Body of pancreas (tissue), 4 donors: ENCODE measurements at regions not wholly inside any gene's neighbourhood (a gene's known extent, or its start where the extent isn't known, plus 50 kb on each side); places are given as distances from the start of the nearest gene placed in this dataset.

ENCODE experiments used
- ATAC-seq: fragments of 150-250 bp; one replicate; pipeline ENCODE4 v1.9.1; 2016
- DNase-seq, 4 donors: peaks; one replicate each; pipeline ENCODE4 v3.0.0-alpha.2; 2019
- H3K27ac ChIP-seq, 4 donors: fragments of 200-600 bp; sonication (generic); 1 replicate in 3 of 4; 2 replicates in 1 of 4; pipeline versions ENCODE4 v1.5.1 to v1.6.1; 2016 to 2019; ENCODE audit warnings: mild to moderate bottlenecking in 1 of 4, mixed read lengths in 1 of 4, moderate library complexity in 1 of 4
- H3K27me3 ChIP-seq, 2 donors: fragments of 200-600 bp; sonication (generic); one replicate each; pipeline ENCODE4 v1.6.0; 2016; ENCODE audit warnings: mild to moderate bottlenecking in 1 of 2
- H3K36me3 ChIP-seq, 2 donors: fragments of 200-600 bp; sonication (generic); replicated peaks in 1 of 2; 2 replicates each; pipeline ENCODE4 v1.5.1; 2016; ENCODE audit warnings: low read depth in 2 of 2; ENCODE audit not compliant: insufficient read depth in 1 of 2
- H3K4me1 ChIP-seq: fragments of 200-600 bp; sonication (generic); one replicate; pipeline ENCODE4 v1.6.0; 2016
- H3K4me3 ChIP-seq, 2 donors: fragments of 200-600 bp; sonication (generic); 1 replicate in 1 of 2; 2 replicates in 1 of 2; pipeline ENCODE4 v1.5.1; 2016 to 2019
- H3K9me3 ChIP-seq, 3 donors: fragments of 200-600 bp; sonication (generic); 1 replicate in 2 of 3; 2 replicates in 1 of 3; pipeline ENCODE4 v1.5.1; 2016
- CTCF ChIP-seq, 7 experiments: fragments of 450-650 bp in 4 of 7; fragments of 200-600 bp in 3 of 7; sonication (generic) in 3 of 7; IDR thresholded peaks; one replicate each; pipeline ENCODE4 v1.5.1; 2016 to 2019; ENCODE audit warnings: antibody characterized with exemption in 7 of 7
- POLR2A ChIP-seq, 3 donors: fragments of 450-650 bp; IDR thresholded peaks; one replicate each; pipeline ENCODE4 v1.6.1; 2016; ENCODE audit warnings: antibody characterized with exemption in 3 of 3, mild to moderate bottlenecking in 2 of 3
- WGBS, 2 donors: methylation state at CpG; one replicate each; pipeline ENCODE4 v1.1.5; 2017; 5-methylcytosine and 5-hydroxymethylcytosine counted together
- intact Hi-C: fragments of 100-400 bp; cut with DNase I; formaldehyde crosslinking; loops from one replicate; pipeline ENCODE4 v1.15.1; 2023

- Histone ChIP-seq H3K4me3 (no peak overlapping the region), H3K27me3 (no peaks in the 10 kb centered on the region), H3K4me1 (no peaks in the 10 kb centered on the region), H3K9me3 (no peaks in the 10 kb centered on the region), H3K36me3 (no peaks in the 10 kb centered on the region), H3K27ac (no peak overlapping the region)
- intact Hi-C loops: no loop called here
- ATAC-seq (no peak), DNase-seq (no peak)
- no peak for TF ChIP-seq CTCF (IDR thresholded peaks at IDR 0.05)
- TF ChIP-seq POLR2A (IDR thresholded peaks at IDR 0.05): no peak
Observed at GRCh38 chr10:83647526-83647925, 491.8 kb upstream of the GHITM start.

DNA sequence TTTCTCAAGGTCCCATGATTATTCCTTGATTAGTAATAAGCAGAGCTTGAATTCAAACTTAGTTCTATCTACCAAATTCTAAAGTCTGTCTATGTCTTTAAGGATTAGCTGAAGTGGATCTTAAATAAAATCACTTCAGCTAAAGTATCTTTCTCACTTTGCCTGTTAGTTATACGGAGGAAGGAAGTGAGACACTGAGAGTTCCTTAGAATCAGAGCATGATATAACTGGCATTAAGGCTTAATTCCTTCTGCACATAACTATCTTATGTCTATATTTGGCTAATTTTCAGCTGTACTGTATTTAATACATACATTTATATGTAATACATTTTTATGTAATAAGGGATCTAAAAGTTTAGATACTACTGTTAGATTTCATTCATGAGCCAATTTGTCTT lies 491.1 kb upstream of the GHITM start:
- no peaks in the 10 kb centered on the region for H3K36me3 ChIP-seq
- H3K4me3 ChIP-seq: no peak overlapping the region
- H3K4me1 ChIP-seq: no peaks in the 10 kb centered on the region
- intact Hi-C loops: no loop called here
- no peak overlapping the region for H3K27ac ChIP-seq
- H3K9me3 ChIP-seq: no peaks in the 10 kb centered on the region
- DNase-seq (no peak), ATAC-seq (no peak)
- TF ChIP-seq POLR2A (IDR thresholded peaks at IDR 0.05): no peak
- no peak for TF ChIP-seq CTCF (IDR thresholded peaks at IDR 0.05)
- no peaks in the 10 kb centered on the region for H3K27me3 ChIP-seq
- WGBS, 2 donors: 45 to 62% methylated on average over 1 of the region's 1 CpG

DNA sequence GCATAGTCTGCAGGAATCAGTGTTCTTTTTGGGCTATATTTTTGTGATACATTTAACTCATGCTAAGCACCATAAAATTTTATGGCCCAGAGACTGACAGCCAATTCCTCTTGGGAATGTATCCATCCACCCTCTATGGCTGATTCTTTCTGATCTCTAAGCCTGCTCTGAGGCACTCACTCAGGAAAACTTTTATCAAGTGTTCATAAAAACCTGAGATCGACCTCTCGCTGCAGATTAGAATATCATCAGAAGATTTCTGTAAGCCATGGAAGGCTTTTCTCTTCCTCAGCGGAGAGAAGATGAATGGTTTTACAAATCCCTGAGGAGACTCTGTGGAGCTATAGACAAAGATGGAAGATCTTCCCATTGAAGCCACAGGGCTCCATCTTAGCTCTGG lies 489.8 kb upstream of the GHITM start:
- Histone ChIP-seq H3K36me3 (no peaks in the 10 kb centered on the region), H3K9me3 (no peaks in the 10 kb centered on the region), H3K27ac (no peak overlapping the region), H3K4me1 (no peaks in the 10 kb centered on the region), H3K4me3 (no peak overlapping the region), H3K27me3 (no peaks in the 10 kb centered on the region)
- no peak for DNase-seq
- WGBS, 2 donors: 84 to 88% methylated on average over 3 of the region's 3 CpGs
- no peak for ATAC-seq
- no peak for TF ChIP-seq POLR2A (IDR thresholded peaks at IDR 0.05)
- no peak for TF ChIP-seq CTCF (IDR thresholded peaks at IDR 0.05)
- intact Hi-C loops: no loop called here

DNA sequence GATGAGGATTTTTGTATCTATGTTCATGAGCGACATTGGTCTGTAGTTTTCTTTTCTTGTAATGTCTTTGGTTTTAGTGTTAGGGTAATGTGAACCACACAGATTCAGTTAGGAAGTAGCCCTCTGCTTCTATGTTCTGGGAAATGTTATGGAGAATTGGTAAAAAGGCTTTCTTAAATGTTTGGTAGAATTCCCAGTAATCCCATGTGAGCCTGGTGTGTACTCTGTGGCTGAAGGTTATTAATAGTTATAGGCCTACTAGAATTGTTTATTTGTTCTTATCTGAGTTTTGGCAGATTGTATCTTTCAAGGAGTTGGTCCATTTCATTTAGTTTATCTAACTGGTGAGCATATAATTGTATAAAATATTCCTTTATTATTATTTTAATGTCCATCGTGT lies 484.6 kb upstream of the GHITM start:
- Histone ChIP-seq H3K27me3 (no peaks in the 10 kb centered on the region), H3K4me1 (no peaks in the 10 kb centered on the region), H3K4me3 (no peak overlapping the region), H3K27ac (no peak overlapping the region), H3K9me3 (no peaks in the 10 kb centered on the region), H3K36me3 (no peaks in the 10 kb centered on the region)
- TF ChIP-seq CTCF (IDR thresholded peaks at IDR 0.05) (no peak), POLR2A (IDR thresholded peaks at IDR 0.05) (no peak)
- intact Hi-C loops: no loop called here
- ATAC-seq (no peak), DNase-seq (no peak)
- WGBS, 2 donors: 63 to 88% methylated on average over 2 of the region's 2 CpGs

DNA sequence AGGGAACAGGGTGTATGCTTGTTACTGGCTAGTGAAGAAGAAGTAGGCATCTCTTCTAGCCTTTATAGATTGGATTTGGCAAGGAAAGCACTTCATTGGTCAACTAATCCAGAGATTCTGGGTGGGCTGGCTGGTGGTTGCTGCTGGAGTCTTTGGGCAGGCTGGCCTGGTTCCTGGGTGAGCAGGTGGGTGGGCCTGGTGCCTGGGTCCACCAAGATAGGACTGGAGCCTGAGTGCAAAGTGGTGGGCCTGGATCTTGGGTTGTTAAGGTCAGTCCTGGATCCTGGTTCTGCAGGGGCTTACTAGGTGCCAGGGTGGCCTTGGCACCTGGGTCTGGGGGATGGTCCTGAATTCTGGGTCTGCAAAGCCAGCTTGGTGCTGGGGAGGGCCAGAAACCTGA lies 482.4 kb upstream of the GHITM start:
- no peaks in the 10 kb centered on the region for H3K4me1 ChIP-seq
- TF ChIP-seq POLR2A (IDR thresholded peaks at IDR 0.05): no peak
- ATAC-seq: no peak
- no peaks in the 10 kb centered on the region for H3K27me3 ChIP-seq
- no peaks in the 10 kb centered on the region for H3K9me3 ChIP-seq
- intact Hi-C loops: no loop called here
- H3K4me3 ChIP-seq: no peak overlapping the region
- DNase-seq: no peak
- H3K36me3 ChIP-seq: no peaks in the 10 kb centered on the region
- no peak overlapping the region for H3K27ac ChIP-seq
